ENCODE measurements at regions not wholly inside any gene's neighbourhood (a gene's known extent, or its start where the extent isn't known, plus 50 kb on each side); places are given as distances from the start of the nearest gene placed in this dataset.
A peak's percentile ranks its signal among the peaks of the same experiment; 100 is the strongest.

GRCh38 chr3:175969456-175969855 is 1110.3 kb downstream of the NAALADL2 start:
- H3K4me3 Mint-ChIP-seq: no peak overlapping the region
- peaks cover 16% of the 10 kb centered on the region for H3K9me3 Mint-ChIP-seq
- TF ChIP-seq CTCF (IDR thresholded peaks at IDR 0.05): no peak
- no peak overlapping the region for H3K27ac Mint-ChIP-seq
- H3K4me1 Mint-ChIP-seq (ENCODE audit: low read depth): no peaks in the 10 kb centered on the region
- H3K36me3 Mint-ChIP-seq (ENCODE audit: low read depth): no peaks in the 10 kb centered on the region; the same call in none of the 2 replicates
- H3K27me3 Mint-ChIP-seq (ENCODE audit: insufficient read depth): no peaks in the 10 kb centered on the region; the same call in 1 of the 2 replicates
- no peak for DNase-seq

GRCh38 chr3:175965036-175965435 is 1105.9 kb downstream of the NAALADL2 start:
- DNase-seq: no peak
- H3K9me3 Mint-ChIP-seq: peaks cover 12% of the 10 kb centered on the region; the same call in 1 of the 2 replicates
- no peak overlapping the region for H3K27ac Mint-ChIP-seq
- no peak for TF ChIP-seq CTCF (IDR thresholded peaks at IDR 0.05)
- no peaks in the 10 kb centered on the region for H3K4me1 Mint-ChIP-seq (ENCODE audit: low read depth)
- H3K4me3 Mint-ChIP-seq: no peak overlapping the region
- H3K27me3 Mint-ChIP-seq (ENCODE audit: insufficient read depth): no peaks in the 10 kb centered on the region; the same call in 1 of the 2 replicates
- H3K36me3 Mint-ChIP-seq (ENCODE audit: low read depth): no peaks in the 10 kb centered on the region; the same call in none of the 2 replicates

- H3K27ac Mint-ChIP-seq: no peak overlapping the region
- H3K36me3 Mint-ChIP-seq (ENCODE audit: low read depth): no peaks in the 10 kb centered on the region
- no peak overlapping the region for H3K4me3 Mint-ChIP-seq
- H3K27me3 Mint-ChIP-seq (ENCODE audit: insufficient read depth): no peaks in the 10 kb centered on the region
- H3K9me3 Mint-ChIP-seq: no peaks in the 10 kb centered on the region
- DNase-seq: no peak
- no peak for TF ChIP-seq CTCF (IDR thresholded peaks at IDR 0.05)
- H3K4me1 Mint-ChIP-seq (ENCODE audit: low read depth): no peaks in the 10 kb centered on the region
Observed at GRCh38 chr3:175957427-175957826, 1098.3 kb downstream of the NAALADL2 start.

GRCh38 chr3:175956964-175957363 is 1097.8 kb downstream of the NAALADL2 start:
- DNase-seq: peak; percentile 28
- TF ChIP-seq CTCF (IDR thresholded peaks at IDR 0.05): peak; percentile 72

GRCh38 chr3:175951047-175951694 is 1092.0 kb downstream of the NAALADL2 start:
- TF ChIP-seq CTCF (IDR thresholded peaks at IDR 0.05): no peak
- H3K4me3 Mint-ChIP-seq: peak overlapping the region; percentile 7; the same call in 1 of the 2 replicates
- DNase-seq: peak; percentile 57
- peaks cover 4% of the 10 kb centered on the region; the same call in 1 of the 2 replicates for H3K36me3 Mint-ChIP-seq (ENCODE audit: low read depth)
- peaks cover 3% of the 10 kb centered on the region; the same call in 1 of the 2 replicates for H3K9me3 Mint-ChIP-seq
- H3K4me1 Mint-ChIP-seq (ENCODE audit: low read depth): peaks cover 16% of the 10 kb centered on the region
- H3K27me3 Mint-ChIP-seq (ENCODE audit: insufficient read depth): peaks cover 1% of the 10 kb centered on the region; the same call in 1 of the 2 replicates
- peak overlapping the region; percentile 45 for H3K27ac Mint-ChIP-seq

More at GRCh38 chr3:175956964-175957363, 1097.8 kb downstream of the NAALADL2 start:
- Mint-ChIP-seq H3K27me3 (ENCODE audit: insufficient read depth) (no peaks in the 10 kb centered on the region), H3K27ac (no peak overlapping the region), H3K4me1 (ENCODE audit: low read depth) (no peaks in the 10 kb centered on the region; the same call in 1 of the 2 replicates), H3K9me3 (no peaks in the 10 kb centered on the region), H3K36me3 (ENCODE audit: low read depth) (no peaks in the 10 kb centered on the region), H3K4me3 (no peak overlapping the region)
